ENCODE measurements at regions not wholly inside any gene's neighbourhood (a gene's known extent, or its start where the extent isn't known, plus 50 kb on each side); places are given as distances from the start of the nearest gene placed in this dataset.

DNA sequence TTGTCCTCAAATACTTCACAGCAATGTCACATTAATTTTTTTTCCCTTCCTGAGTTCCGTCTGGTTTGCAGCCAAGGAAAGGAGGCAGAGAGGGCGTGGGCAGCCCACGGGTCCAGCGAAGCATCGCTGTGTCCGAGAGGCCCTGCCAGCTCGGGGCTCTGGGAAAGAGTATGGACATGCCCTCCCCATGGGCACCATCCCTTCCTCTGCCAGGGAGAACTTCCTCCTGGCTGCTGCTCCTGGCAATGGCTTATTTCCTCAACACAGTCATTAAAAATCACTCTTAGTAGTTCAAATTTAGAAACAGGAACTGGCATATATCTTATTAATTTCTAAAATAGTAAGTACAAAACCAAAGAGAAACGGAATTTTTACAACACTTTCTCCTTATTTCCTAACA is 115.4 kb downstream of the RIPK4 start:
- Histone ChIP-seq H3K9me2 (replicated peaks; ENCODE audit: control insufficient read depth, low read length) (no peaks in the 10 kb centered on the region), H3K4me3 (ENCODE audit: low read length) (no peak overlapping the region), H3K36me3 (ENCODE audit: control insufficient read depth, low read length) (no peaks in the 10 kb centered on the region), H3K4me2 (ENCODE audit: low read length) (no peak overlapping the region), H3K4me1 (ENCODE audit: control insufficient read depth, low read length) (peaks cover 6% of the 10 kb centered on the region; the same call in 1 of the 2 replicates), H3K9me3 (ENCODE audit: control insufficient read depth, insufficient read depth, low read length) (no peaks in the 10 kb centered on the region), H3K79me2 (ENCODE audit: control insufficient read depth, low read length) (no peaks in the 10 kb centered on the region), H3K27me3 (ENCODE audit: control insufficient read depth, low read length) (peaks cover 12% of the 10 kb centered on the region), H3F3A (ENCODE audit: control insufficient read depth, insufficient read depth) (no peaks in the 10 kb centered on the region), H3K27ac (ENCODE audit: low read depth, low read length) (no peak overlapping the region), H4K20me1 (ENCODE audit: control insufficient read depth, insufficient read depth, low read depth, low read length) (no peaks in the 10 kb centered on the region)
- TF ChIP-seq EZH2phosphoT487 (IDR thresholded peaks at IDR 0.05; ENCODE audit: borderline replicate concordance, low read length) = no peak
- TF ChIP-seq, protein P1, sequence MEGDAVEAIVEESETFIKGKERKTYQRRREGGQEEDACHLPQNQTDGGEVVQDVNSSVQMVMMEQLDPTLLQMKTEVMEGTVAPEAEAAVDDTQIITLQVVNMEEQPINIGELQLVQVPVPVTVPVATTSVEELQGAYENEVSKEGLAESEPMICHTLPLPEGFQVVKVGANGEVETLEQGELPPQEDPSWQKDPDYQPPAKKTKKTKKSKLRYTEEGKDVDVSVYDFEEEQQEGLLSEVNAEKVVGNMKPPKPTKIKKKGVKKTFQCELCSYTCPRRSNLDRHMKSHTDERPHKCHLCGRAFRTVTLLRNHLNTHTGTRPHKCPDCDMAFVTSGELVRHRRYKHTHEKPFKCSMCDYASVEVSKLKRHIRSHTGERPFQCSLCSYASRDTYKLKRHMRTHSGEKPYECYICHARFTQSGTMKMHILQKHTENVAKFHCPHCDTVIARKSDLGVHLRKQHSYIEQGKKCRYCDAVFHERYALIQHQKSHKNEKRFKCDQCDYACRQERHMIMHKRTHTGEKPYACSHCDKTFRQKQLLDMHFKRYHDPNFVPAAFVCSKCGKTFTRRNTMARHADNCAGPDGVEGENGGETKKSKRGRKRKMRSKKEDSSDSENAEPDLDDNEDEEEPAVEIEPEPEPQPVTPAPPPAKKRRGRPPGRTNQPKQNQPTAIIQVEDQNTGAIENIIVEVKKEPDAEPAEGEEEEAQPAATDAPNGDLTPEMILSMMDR (IDR thresholded peaks at IDR 0.05; ENCODE audit: low read depth, low read length, poor library complexity, severe bottlenecking) = no peak

DNA sequence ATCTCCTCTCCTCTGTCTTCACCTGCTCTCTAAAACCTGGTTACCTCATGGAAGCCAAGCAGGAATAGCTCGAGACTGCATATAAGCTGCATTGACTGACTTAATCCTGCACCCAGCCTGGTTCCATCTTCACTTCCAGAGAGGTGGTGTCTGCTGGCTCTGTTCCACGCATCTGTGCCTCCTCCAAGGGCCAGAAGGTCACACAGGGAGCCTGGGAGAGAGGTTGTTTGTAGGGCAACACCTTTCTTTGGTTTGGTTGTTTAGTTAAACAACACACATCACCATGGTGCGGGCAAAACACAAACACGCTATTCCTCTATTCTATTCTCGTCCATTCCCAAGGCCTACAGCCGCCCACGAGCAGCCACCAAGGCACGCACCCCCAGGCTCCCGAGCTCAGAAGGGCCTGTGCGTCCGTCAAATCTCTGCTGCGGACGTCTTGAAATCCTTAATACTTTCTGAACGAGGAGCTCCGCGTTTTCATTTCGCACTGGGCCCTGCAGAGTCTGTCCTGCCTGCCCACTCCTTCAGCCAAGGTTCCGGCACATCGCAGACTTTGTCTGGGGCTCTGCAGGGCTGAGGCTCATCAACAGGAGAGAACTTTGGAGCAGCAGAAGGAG is 116.2 kb downstream of the RIPK4 start:
- peaks cover 12% of the 10 kb centered on the region for H3K27me3 ChIP-seq (ENCODE audit: control insufficient read depth, low read length)
- H3K79me2 ChIP-seq (ENCODE audit: control insufficient read depth, low read length) = no peaks in the 10 kb centered on the region
- no peaks in the 10 kb centered on the region for H3K9me2 ChIP-seq (replicated peaks; ENCODE audit: control insufficient read depth, low read length)
- H3F3A ChIP-seq (ENCODE audit: control insufficient read depth, insufficient read depth) = no peaks in the 10 kb centered on the region
- H3K4me1 ChIP-seq (ENCODE audit: control insufficient read depth, low read length) = peaks cover 6% of the 10 kb centered on the region; the same call in 1 of the 2 replicates
- TF ChIP-seq, protein P1 (IDR thresholded peaks at IDR 0.05; ENCODE audit: low read depth, low read length, poor library complexity, severe bottlenecking) = no peak
- TF ChIP-seq EZH2phosphoT487 (IDR thresholded peaks at IDR 0.05; ENCODE audit: borderline replicate concordance, low read length) = no peak
- H3K27ac ChIP-seq (ENCODE audit: low read depth, low read length) = no peak overlapping the region
- H3K9me3 ChIP-seq (ENCODE audit: control insufficient read depth, insufficient read depth, low read length) = no peaks in the 10 kb centered on the region
- no peak overlapping the region for H3K4me3 ChIP-seq (ENCODE audit: low read length)
- H4K20me1 ChIP-seq (ENCODE audit: control insufficient read depth, insufficient read depth, low read depth, low read length) = no peaks in the 10 kb centered on the region
- H3K4me2 ChIP-seq (ENCODE audit: low read length) = no peak overlapping the region
- H3K36me3 ChIP-seq (ENCODE audit: control insufficient read depth, low read length) = no peaks in the 10 kb centered on the region

DNA sequence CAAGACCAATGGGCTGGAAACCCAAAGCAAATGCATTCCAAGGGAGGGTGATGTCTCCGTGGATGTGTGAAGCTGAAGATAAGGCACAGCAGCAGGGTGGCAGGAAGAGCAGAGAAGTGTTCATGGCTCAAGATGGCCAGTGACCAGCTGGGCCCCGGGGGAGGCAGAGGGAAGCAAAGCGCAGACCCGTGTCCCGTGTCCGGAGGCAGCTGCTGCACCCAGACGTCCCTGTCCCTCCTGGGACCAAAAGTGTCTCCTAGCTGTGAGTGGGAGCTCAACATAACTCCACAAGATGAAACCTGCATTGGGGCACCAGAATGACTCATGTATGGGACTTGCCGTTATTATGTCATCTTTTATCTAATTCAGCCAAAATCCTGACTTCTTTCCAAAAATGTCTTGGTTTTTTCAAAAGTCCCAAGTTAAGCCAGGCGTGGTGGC is 118.2 kb downstream of the RIPK4 start:
- Histone ChIP-seq H3K9me2 (replicated peaks; ENCODE audit: control insufficient read depth, low read length) (no peaks in the 10 kb centered on the region), H3K4me2 (ENCODE audit: low read length) (no peak overlapping the region), H3K4me1 (ENCODE audit: control insufficient read depth, low read length) (peaks cover 6% of the 10 kb centered on the region; the same call in 1 of the 2 replicates), H3K9me3 (ENCODE audit: control insufficient read depth, insufficient read depth, low read length) (no peaks in the 10 kb centered on the region), H3K79me2 (ENCODE audit: control insufficient read depth, low read length) (no peaks in the 10 kb centered on the region), H3K27ac (ENCODE audit: low read depth, low read length) (no peak overlapping the region), H3K36me3 (ENCODE audit: control insufficient read depth, low read length) (no peaks in the 10 kb centered on the region), H4K20me1 (ENCODE audit: control insufficient read depth, insufficient read depth, low read depth, low read length) (no peaks in the 10 kb centered on the region), H3K4me3 (ENCODE audit: low read length) (no peak overlapping the region), H3F3A (ENCODE audit: control insufficient read depth, insufficient read depth) (no peaks in the 10 kb centered on the region), H3K27me3 (ENCODE audit: control insufficient read depth, low read length) (peaks cover 12% of the 10 kb centered on the region)
- TF ChIP-seq, protein P1 (IDR thresholded peaks at IDR 0.05; ENCODE audit: low read depth, low read length, poor library complexity, severe bottlenecking) = no peak
- no peak for TF ChIP-seq EZH2phosphoT487 (IDR thresholded peaks at IDR 0.05; ENCODE audit: borderline replicate concordance, low read length)
